HepG2 (cell line): ENCODE measurements at regions not wholly inside any gene's neighbourhood (a gene's known extent, or its start where the extent isn't known, plus 50 kb on each side); places are given as distances from the start of the nearest gene placed in this dataset.

Source experiments
- EHMT2 ChIP-seq: fragments of 200-600 bp; sonication (generic); IDR thresholded peaks from 2 replicates; pipeline ENCODE4 v1.7.0; 2017; ENCODE audit warnings: antibody characterized with exemption, low read depth, low read length, borderline replicate concordance
- IRF2 ChIP-seq: IDR thresholded peaks from 2 replicates; pipeline ENCODE4 v1.6.1; 2018; ENCODE audit warnings: missing genetic modification reagents, missing compliant biosample characterization
- MXI1 ChIP-seq: IDR thresholded peaks from 3 replicates; pipeline ENCODE4 v1.6.1; 2012; ENCODE audit warnings: low read depth, low read length, inconsistent platforms, borderline replicate concordance
- NR2F6 ChIP-seq, 2 experiments: IDR thresholded peaks; 2 replicates each; pipeline ENCODE4 v1.6.1; 2016; ENCODE audit warnings: antibody characterized with exemption in 1 of 2, mild to moderate bottlenecking in 1 of 2
- SETDB1 ChIP-seq: sonication (generic); formaldehyde crosslinking; IDR thresholded peaks from 2 replicates; pipeline ENCODE4 v1.5.1; 2020; ENCODE audit warnings: missing genetic modification reagents, mild to moderate bottlenecking, borderline replicate concordance
- YY1 ChIP-seq: IDR thresholded peaks from 2 replicates; pipeline ENCODE4 v1.6.1; 2011; ENCODE audit warnings: low read length, low read depth, moderate library complexity, mild to moderate bottlenecking; ENCODE audit not compliant: insufficient read depth, insufficient replicate concordance
- TF ChIP-seq, protein P1 (sequence below): sonication (generic); formaldehyde crosslinking; IDR thresholded peaks from 2 replicates; pipeline ENCODE4 v1.5.0; 2020; ENCODE audit warnings: mild to moderate bottlenecking, missing genetic modification reagents, moderate library complexity

DNA sequence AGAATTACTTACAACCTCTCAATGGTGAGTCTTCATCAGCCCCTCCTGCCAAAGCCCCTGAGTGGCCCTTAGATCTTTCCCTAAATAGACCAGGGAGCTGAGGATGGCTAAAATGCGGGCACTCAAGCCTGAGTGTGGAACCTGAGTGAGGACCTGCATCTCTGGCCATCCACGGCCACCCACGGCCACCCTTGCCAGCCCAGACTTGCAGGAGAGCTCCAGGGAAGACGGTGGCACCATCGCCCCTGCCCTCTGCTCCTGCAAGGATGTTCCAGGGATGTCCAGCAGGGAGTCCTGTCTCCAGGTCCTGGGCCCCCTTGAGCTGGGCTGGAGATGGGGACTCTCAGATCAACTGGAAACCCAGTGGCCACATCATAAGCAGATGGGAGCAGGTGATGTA, 68.2 kb upstream of the OLFM1 start:
- TF ChIP-seq EHMT2 (no peak), MXI1 (no peak), SETDB1 (CRISPR knock-in tag) (no peak), YY1 (no peak), IRF2 (no peak), NR2F6 (IDR thresholded peaks at IDR 0.05) (no peak), NR2F6 (CRISPR knock-in tag; IDR thresholded peaks at IDR 0.05) (no peak)
- TF ChIP-seq, protein P1, sequence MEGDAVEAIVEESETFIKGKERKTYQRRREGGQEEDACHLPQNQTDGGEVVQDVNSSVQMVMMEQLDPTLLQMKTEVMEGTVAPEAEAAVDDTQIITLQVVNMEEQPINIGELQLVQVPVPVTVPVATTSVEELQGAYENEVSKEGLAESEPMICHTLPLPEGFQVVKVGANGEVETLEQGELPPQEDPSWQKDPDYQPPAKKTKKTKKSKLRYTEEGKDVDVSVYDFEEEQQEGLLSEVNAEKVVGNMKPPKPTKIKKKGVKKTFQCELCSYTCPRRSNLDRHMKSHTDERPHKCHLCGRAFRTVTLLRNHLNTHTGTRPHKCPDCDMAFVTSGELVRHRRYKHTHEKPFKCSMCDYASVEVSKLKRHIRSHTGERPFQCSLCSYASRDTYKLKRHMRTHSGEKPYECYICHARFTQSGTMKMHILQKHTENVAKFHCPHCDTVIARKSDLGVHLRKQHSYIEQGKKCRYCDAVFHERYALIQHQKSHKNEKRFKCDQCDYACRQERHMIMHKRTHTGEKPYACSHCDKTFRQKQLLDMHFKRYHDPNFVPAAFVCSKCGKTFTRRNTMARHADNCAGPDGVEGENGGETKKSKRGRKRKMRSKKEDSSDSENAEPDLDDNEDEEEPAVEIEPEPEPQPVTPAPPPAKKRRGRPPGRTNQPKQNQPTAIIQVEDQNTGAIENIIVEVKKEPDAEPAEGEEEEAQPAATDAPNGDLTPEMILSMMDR (CRISPR knock-in tag): no peak
